ENCODE measurements at regions not wholly inside any gene's neighbourhood (a gene's known extent, or its start where the extent isn't known, plus 50 kb on each side); places are given as distances from the start of the nearest gene placed in this dataset.

DNA sequence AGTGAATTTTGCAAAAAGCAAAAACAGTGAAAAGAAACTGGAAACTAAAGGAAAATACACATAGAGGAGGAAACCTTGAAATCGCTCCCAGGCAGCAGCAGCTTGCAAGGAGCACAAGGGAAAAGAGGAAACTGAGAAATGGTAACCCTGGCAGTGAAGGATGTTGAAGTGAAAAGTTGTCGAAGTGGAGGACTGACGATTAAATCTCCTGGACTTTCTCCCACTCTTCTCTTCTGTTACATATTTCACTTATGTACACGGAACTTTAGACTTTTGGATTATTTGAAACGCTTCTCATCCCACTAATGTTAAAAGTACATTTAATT, 388.8 kb upstream of the USP15 start:
- Histone ChIP-seq H2BK15ac (ENCODE audit: low read length) (no peak overlapping the region), H3K14ac (ENCODE audit: insufficient read length) (no peak overlapping the region), H4K5ac (ENCODE audit: insufficient read length, low read depth, low read length) (no peak overlapping the region), H2BK12ac (ENCODE audit: low read depth, low read length) (no peak overlapping the region), H3K27me3 (replicated peaks in 1 of 4; ENCODE audit: control insufficient read depth in 3 of 4, extremely low read depth in 1 of 4, insufficient read depth in 3 of 4, low read length in 3 of 4) (peaks cover 0 to 1% (median 0%) of the 10 kb centered on the region in 4 experiments; a peak in 1 of 7 replicates), H3K4me1 (replicated peaks in 1 of 4; ENCODE audit: control insufficient read depth in 3 of 4, insufficient read depth in 4 of 4, low read length in 3 of 4) (no peaks in the 10 kb centered on the region), H3K56ac (replicated peaks; ENCODE audit: insufficient read length, low read depth, low read length) (no peak overlapping the region), H3K4me2 (ENCODE audit: insufficient read depth in 1 of 2, low read depth in 2 of 2, low read length in 2 of 2) (no peak overlapping the region), H4K20me1 (replicated peaks in 1 of 2; ENCODE audit: control insufficient read depth in 1 of 2, insufficient read depth in 2 of 2, low read length in 2 of 2) (no peaks in the 10 kb centered on the region), H4K8ac (ENCODE audit: extremely low read depth, insufficient read depth, low read length) (no peak overlapping the region), H2AFZ (ENCODE audit: low read length) (no peak overlapping the region), H2BK5ac (ENCODE audit: low read depth, low read length) (no peak overlapping the region), H3K79me2 (ENCODE audit: control insufficient read depth in 1 of 2, insufficient read depth in 2 of 2, low read length in 2 of 2) (no peaks in the 10 kb centered on the region), H3K4me3 (ENCODE audit: extremely low read depth in 1 of 4, insufficient read depth in 2 of 4, low read depth in 3 of 4, low read length in 4 of 4) (no peak overlapping the region), H2AK5ac (ENCODE audit: low read depth, low read length) (no peak overlapping the region), H3K79me1 (ENCODE audit: low read depth, low read length) (no peaks in the 10 kb centered on the region), H3K36me3 (ENCODE audit: control insufficient read depth in 2 of 4, insufficient read depth in 4 of 4, low read length in 3 of 4) (no peaks in the 10 kb centered on the region), H4K91ac (replicated peaks; ENCODE audit: insufficient read length, low read length) (no peak overlapping the region), H3K23ac (ENCODE audit: insufficient read length) (no peak overlapping the region), H3K9ac (replicated peaks in 1 of 4; ENCODE audit: extremely low read depth in 1 of 4, low read depth in 3 of 4, low read length in 3 of 4) (no peak overlapping the region), H2BK120ac (replicated peaks; ENCODE audit: low read depth, low read length) (no peak overlapping the region), H3K27ac (ENCODE audit: low read depth, low read length) (no peak overlapping the region), H3K4ac (replicated peaks; ENCODE audit: insufficient read length, low read depth, low read length) (no peak overlapping the region), H2BK20ac (ENCODE audit: low read length) (no peak overlapping the region), H3K23me2 (ENCODE audit: low read depth, low read length) (no peaks in the 10 kb centered on the region), H3K9me3 (ENCODE audit: insufficient read depth in 2 of 2, low read depth in 1 of 2, low read length in 1 of 2) (no peaks in the 10 kb centered on the region), H3K18ac (ENCODE audit: extremely low read depth, low read length) (no peak overlapping the region)
- WGBS, 2 experiments (ENCODE audit: extremely low coverage in 1 of 2, insufficient coverage in 1 of 2, insufficient read length in 1 of 2, insufficient replicate concordance in 2 of 2, low coverage in 1 of 2, low lambda C conversion rate in 2 of 2, missing lambda C conversion rate in 1 of 2) = 89% methylated on average over 5 of the region's 5 CpGs; no CpG with 5 or more reads in 1 of the 2 experiments
- POLR2A ChIA-PET (ENCODE audit: partially characterized antibody) = no interaction called here
- no peak for DNase-seq (ENCODE audit: low read depth in 1 of 2, low spot score in 2 of 2)
- TF ChIP-seq RXRA (IDR thresholded peaks at IDR 0.05; ENCODE audit: insufficient read depth, low read depth, low read length) = no peak
- no peak for TF ChIP-seq SIRT6 (IDR thresholded peaks at IDR 0.05; ENCODE audit: low read length)
- TF ChIP-seq SP2 (IDR thresholded peaks at IDR 0.05; ENCODE audit: low read length) = no peak
- no peak for TF ChIP-seq TBP (IDR thresholded peaks at IDR 0.05; ENCODE audit: low read depth, low read length)
- CTCF ChIA-PET (ENCODE audit: partially characterized antibody) = interaction anchor here (0.7 kb wide), 1 partner anchor 253 kb away, joined by 3 read pairs; no protein-coding TSS in a partner anchor
- no peak for FAIRE-seq
